H1 (cell line): ENCODE measurements at regions not wholly inside any gene's neighbourhood (a gene's known extent, or its start where the extent isn't known, plus 50 kb on each side); places are given as distances from the start of the nearest gene placed in this dataset.

ENCODE experiments used
- KDM1A ChIP-seq: fragments of 200-600, 300-600 bp; sonication (generic); IDR thresholded peaks from 2 replicates; pipeline ENCODE4 v1.7.1; 2016; ENCODE audit warnings: mild to moderate bottlenecking, low read length, borderline replicate concordance
- SIX5 ChIP-seq: IDR thresholded peaks from 2 replicates; pipeline ENCODE4 v1.6.1; 2011; ENCODE audit warnings: mild to moderate bottlenecking, low read depth, low read length
- TEAD4 ChIP-seq: IDR thresholded peaks from 2 replicates; pipeline ENCODE4 v1.6.1; 2012; ENCODE audit warnings: low read depth, low read length, inconsistent platforms, mixed read lengths
- YY1 ChIP-seq: IDR thresholded peaks from 2 replicates; pipeline ENCODE4 v1.6.1; 2011; ENCODE audit warnings: low read depth, mild to moderate bottlenecking, low read length

- no peak for TF ChIP-seq KDM1A
- no peak for TF ChIP-seq TEAD4
- no peak for TF ChIP-seq YY1
- no peak for TF ChIP-seq SIX5
Measured at GRCh38 chrX:15055146-15055930, 182.1 kb downstream of the MOSPD2 start (continued).
